ENCODE measurements at regions not wholly inside any gene's neighbourhood (a gene's known extent, or its start where the extent isn't known, plus 50 kb on each side); places are given as distances from the start of the nearest gene placed in this dataset.

- TF ChIP-seq EP300 (IDR thresholded peaks at IDR 0.05) = no peak
- TF ChIP-seq CTCF (IDR thresholded peaks at IDR 0.05) = no peak
Measured at GRCh38 chr1:199362996-199363395, 664.5 kb upstream of the NR5A2 start.
